ENCODE measurements at regions not wholly inside any gene's neighbourhood (a gene's known extent, or its start where the extent isn't known, plus 50 kb on each side); places are given as distances from the start of the nearest gene placed in this dataset.

DNA sequence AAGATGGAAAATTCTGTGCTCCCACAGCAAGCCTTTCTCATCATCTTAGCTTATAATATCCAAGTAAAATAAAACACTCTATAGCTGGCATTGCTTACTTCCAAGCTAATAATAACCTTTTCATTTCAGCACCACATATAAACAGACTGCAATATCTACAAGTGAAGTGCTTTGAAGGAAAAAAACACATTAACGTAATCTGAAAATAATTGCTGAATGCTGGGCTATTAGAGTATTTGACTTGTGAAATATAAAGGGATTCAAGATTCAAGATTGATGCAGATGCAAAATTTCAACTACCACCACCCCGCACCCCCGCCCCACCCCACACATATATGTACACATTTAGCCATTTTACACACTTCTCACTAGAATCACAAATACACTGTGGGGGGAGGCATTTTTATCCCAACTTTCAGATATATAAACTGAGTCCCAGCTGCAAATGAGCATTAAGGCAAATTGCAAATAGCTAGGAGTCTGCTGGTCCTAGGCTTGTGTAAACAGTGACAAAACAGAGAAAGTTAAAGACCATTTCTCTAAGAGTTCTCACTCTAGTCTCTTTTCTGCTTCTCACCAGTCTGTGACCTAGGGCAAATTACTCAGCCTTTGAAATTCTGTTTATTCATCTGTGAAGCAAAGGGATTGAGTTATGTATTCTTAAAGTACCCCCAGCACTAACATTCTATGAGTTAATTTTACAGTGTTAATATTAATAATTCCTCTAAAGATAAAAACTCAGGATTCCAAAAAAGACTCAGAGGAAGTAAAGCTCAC, 489.4 kb downstream of the PRELID2 start:
- no peak for DNase-seq

- no peak for DNase-seq
Observed at GRCh38 chr5:145341842-145342241, 493.3 kb downstream of the PRELID2 start.

GRCh38 chr5:145340099-145340498, 495.0 kb downstream of the PRELID2 start:
- DNase-seq, result no peak

DNA sequence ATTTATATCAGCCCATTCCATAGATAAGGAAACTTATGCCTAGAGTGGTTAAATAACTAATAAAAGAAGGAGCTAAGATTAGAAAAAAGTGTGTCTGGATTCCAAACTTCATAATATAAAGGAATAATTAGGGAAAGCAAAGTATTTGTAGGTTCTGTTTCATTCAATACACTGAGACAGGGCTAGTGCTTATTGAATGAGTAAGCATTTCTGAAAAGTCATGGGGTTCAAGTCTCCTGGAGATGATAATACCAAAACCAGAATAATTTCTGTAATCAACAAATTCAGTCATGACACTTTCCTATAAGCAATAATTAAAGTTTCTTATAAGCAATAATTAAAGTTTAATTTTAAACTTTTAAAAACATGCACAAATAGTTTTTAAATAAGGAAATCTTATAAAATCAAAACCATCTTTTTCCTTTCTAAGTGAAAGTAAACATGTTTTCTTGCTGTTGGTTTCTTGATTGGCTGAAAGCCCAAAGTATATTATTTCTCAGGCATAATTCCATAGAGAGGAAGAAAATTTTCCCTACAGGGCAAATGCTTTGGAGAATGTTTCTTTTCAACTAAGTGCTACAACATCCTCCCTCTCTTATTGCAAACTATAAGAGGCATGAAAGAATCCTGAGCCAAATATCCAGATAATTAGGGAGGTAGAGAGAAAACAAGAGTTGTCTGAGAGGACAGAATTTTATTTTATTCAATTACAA, 510.2 kb downstream of the PRELID2 start:
- no peak for DNase-seq

- no peak for DNase-seq
Observed at GRCh38 chr5:145324101-145324500, 511.0 kb downstream of the PRELID2 start.

GRCh38 chr5:145316282-145316681, 518.9 kb downstream of the PRELID2 start:
- DNase-seq, result no peak

DNA sequence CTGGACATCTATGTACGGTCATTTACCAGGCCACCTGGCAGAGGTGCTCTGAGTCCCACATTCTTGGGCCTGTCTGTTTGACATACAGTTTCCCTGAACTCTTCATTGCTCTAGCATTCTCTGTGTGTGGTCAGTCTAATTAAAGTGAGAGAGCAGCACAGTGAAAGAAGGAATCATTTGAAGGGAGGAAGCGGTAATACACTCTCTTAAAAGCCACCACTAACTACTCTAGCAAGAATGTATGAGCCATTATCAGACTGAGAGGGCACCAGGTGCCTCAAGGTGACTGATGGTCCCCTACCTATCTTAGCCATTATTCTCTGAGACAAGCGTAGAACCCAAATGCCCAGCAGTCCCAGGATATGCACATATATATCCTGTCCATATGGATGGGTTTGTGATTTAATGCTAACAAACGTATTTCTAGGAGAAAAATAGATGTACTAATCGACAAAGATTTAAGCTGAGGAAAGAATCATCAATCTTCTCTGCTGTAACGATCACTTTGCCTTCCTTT, 527.2 kb downstream of the PRELID2 start:
- no peak for DNase-seq

DNA sequence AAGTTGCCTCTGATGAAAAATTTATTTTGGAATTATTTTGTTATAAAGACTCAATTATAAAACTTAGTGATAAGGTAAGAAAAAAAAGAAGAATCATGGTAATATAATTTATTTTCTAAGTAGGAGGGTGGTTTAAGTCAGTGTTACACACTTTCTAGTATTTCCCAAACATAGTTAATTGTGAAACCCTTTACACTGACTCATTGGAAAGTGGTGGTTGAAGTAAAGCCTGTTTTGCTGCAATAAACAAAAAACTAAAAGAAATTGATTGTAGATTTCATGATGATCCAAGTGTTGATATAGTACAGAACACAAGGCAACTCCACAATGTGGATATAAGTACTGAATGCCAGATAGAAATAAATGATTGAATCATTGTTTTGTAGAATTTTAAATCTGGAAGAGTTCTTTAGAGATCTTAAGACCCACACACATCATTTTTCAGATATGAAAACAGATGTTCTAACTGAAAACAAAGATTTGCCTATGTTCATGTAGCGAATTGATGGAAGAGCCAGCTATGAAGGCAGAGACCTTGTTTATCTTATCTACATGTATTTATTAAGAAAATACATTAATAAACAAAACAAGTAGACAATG, 539.8 kb downstream of the PRELID2 start:
- DNase-seq, result no peak

DNA sequence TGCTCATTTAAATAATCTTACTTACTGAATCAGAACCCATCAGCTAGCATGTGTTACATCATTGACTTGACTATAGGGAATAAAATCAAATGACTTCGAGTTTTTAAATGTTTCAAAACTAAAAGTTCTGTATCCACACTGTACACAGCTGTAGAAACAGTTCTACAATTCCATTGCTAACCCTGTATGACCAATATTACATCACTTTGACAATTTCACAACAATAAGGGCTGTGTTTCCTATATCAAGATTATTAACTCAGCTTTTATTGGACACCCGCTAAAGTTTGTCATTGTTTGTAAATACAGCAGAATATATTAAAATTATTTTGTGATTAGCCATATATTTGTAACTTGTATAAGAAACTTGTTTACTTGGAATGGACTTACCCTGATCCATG, 540.8 kb downstream of the PRELID2 start:
- no peak for DNase-seq

GRCh38 chr5:145293716-145294115, 541.4 kb downstream of the PRELID2 start:
- DNase-seq, result no peak

GRCh38 chr5:145292278-145292677, 542.9 kb downstream of the PRELID2 start:
- DNase-seq, result no peak

GRCh38 chr5:145283141-145283810, 551.9 kb downstream of the PRELID2 start:
- DNase-seq, result no peak

GRCh38 chr5:145280806-145281205, 554.3 kb downstream of the PRELID2 start:
- no peak for DNase-seq

- no peak for DNase-seq
Observed at GRCh38 chr5:145280214-145280613, 554.9 kb downstream of the PRELID2 start.

GRCh38 chr5:145260670-145261069, 574.5 kb downstream of the PRELID2 start:
- no peak for DNase-seq

GRCh38 chr5:145247745-145248040, 587.4 kb downstream of the PRELID2 start:
- DNase-seq, result no peak

DNA sequence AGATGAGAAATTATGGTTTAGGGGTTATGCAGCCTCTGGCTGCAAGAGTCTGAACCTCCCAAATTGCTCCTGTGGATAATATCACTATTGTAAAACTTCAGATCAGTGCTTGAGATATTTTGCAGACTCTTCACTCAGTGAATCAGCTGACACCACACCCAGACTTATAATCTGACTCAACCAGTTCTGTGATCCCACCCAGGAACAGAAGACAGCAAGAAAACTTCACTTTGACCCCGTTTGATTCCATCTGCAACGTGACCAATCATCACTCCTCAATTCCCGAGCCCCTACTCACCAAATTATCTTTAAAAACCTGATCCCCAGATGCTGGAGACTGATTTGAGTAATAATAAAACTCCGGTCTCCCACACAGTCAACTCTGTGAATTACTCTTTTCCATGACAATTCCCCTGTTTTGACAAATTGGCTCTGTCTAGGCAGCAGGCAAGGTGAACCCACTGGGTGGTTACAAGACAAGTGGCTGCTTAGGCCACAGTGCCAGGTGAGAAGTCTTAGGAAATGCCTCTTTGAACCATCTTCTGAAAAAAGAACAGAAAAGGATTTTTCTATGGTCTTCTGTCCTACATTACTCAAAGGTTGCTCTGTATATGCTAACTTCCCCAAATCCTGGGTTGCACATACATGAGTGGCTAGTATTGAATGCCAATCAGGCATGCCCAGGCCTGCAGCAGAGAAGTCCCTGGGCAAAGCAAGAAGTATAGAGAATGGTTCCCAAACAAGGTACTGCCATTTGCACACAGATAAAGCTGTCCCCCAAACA, 588.0 kb downstream of the PRELID2 start:
- no peak for DNase-seq

DNA sequence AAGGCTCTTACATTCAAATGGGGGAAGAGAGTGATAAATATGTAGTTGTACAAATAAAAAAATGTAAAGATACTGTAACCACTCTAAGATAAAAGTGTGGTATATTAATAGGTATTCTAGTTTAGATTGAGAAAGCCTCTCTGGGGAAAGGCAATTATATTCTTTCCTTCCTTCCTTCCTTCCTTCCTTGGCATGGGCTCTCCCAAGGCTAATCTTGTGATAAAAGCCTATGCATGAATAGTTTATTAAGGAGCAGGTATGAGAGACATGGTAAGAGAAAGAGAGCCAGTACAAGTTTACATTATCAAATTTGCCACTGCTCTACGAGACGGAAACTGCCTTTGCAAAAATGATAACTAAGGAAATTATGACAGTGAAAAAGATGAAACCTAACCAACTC, 588.8 kb downstream of the PRELID2 start:
- no peak for DNase-seq

GRCh38 chr5:145245354-145245753, 589.8 kb downstream of the PRELID2 start:
- no peak for DNase-seq

DNA sequence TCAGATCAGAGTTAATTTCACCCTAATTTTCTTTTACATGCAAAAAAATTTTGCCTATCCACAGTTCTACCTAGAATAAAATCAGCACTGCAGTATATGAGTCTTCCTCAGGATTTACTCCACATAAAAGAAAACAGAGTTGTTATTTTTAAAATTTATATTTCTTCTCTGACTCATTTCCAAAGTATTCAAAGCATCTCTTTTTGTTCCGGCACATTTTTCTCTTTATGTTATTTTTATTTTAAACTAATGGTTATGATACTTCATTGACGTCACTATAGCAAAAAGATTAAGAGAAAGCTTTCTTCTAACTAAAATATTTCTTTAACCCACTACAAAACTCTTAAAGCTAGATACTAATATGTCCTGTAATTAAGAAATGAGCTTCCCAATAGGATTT, 590.4 kb downstream of the PRELID2 start:
- DNase-seq, result no peak

DNA sequence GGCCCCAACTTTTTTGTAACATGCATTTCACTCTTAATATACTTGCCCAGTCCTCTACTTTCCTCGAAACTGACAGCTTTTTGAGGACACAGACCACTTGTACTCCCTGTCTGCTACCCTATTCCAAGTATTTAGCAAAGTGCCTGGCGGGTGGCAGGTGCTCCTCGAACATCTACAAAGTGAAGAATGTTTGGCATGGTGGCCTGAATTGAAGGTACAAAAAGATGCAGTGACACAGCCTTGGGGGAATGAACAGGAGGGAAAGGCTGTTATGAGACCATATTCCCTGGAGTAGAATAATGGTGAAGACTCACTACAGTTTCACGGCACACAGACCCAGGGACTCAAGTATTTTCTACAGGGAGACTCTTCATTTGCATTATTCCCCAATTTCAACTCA, 590.9 kb downstream of the PRELID2 start:
- DNase-seq, result no peak

DNA sequence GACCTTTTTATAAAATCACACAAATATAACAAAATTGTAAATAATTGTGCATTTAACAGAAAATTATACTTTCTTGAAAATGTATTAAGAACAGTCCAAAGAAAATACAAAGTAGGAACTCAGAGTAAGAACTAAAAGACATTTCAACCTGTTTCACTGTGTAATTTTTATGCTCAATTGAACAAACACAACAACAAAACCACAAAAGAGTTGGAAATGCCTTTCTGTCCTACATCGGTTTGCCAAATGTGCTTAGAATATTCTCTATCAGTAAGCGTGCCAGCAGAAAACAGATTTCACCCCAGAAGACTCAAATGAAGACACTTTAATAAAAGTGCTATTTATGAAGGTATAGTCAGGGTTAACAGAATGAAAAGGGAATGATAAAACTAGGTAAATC, 592.1 kb downstream of the PRELID2 start:
- no peak for DNase-seq

- DNase-seq, result no peak
Observed at GRCh38 chr5:145242551-145242950, 592.6 kb downstream of the PRELID2 start.

Measured in RPMI8226 (cell line).